ENCODE measurements at regions not wholly inside any gene's neighbourhood (a gene's known extent, or its start where the extent isn't known, plus 50 kb on each side); places are given as distances from the start of the nearest gene placed in this dataset.

DNA sequence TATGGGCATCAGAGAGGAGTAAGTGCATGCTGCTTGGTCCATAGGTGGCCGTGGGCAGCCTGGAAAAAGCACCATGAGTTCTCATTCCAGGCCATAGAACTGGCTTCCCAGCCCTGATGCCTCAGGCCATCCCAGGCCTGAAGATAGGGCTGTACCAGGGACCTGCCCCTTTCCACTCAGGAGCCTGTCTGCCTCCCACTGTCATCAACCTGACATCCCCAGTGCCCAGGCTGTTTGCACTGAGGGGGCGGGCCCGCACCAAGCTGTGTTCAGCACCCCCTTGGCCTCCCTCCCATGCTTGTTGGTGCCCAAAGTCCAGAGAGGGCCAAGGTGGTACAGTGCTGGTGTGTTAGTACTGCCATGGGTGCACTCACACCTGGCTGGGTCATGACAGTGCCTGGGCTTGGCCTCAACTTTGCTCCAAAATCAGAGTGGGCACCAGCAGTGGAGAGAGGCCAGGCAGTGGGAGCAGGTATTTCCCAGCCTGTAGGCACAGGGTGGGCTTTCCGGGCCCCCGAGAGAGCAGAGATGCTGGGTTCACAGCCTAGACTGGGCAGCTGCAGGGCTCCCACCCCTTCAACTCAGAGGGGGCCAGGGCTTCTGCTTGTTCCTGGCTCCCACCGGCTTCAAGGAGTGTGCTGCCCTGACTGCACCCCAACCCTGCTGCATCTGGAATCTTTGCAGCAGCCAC is 556.1 kb downstream of the SI start:
- H3K4me1 ChIP-seq (ENCODE audit: control insufficient read depth, insufficient read depth, low read length), result no peaks in the 10 kb centered on the region
- no peak overlapping the region for H3K9ac ChIP-seq (ENCODE audit: extremely low read depth, low read length, poor library complexity, severe bottlenecking)
- peaks cover 21% of the 10 kb centered on the region for H3K9me3 ChIP-seq (ENCODE audit: control insufficient read depth, low read length)
- Mint-ChIP-seq H3K27ac (no peak overlapping the region), H3K4me3 (no peak overlapping the region), H3K4me1 (peaks cover 3% of the 10 kb centered on the region), H3K36me3 (ENCODE audit: low read depth) (no peaks in the 10 kb centered on the region), H3K27me3 (ENCODE audit: insufficient read depth) (no peaks in the 10 kb centered on the region), H3K9me3 (peaks cover 13% of the 10 kb centered on the region)
- H3K27ac ChIP-seq (ENCODE audit: low read depth, low read length), result no peak overlapping the region
- H3K27me3 ChIP-seq (ENCODE audit: control insufficient read depth, insufficient read depth, low read length, poor library complexity, severe bottlenecking), result no peaks in the 10 kb centered on the region
- TF ChIP-seq CTCF (conservative IDR thresholded peaks at IDR 0.05), result no peak
- H3K4me3 ChIP-seq (ENCODE audit: low read length), result no peak overlapping the region
- 87 to 91% methylated on average over 3 to 6 of the region's 6 CpGs for WGBS, 2 experiments (ENCODE audit: insufficient coverage in 1 of 2, insufficient read length in 1 of 2)
- DNase-seq, result no peak
- H3K36me3 ChIP-seq (ENCODE audit: control insufficient read depth, insufficient read depth, low read length), result no peaks in the 10 kb centered on the region

- Mint-ChIP-seq H3K27me3 (ENCODE audit: insufficient read depth) (no peaks in the 10 kb centered on the region), H3K27ac (no peak overlapping the region), H3K4me1 (peaks cover 3% of the 10 kb centered on the region), H3K9me3 (peaks cover 13% of the 10 kb centered on the region), H3K36me3 (ENCODE audit: low read depth) (no peaks in the 10 kb centered on the region), H3K4me3 (no peak overlapping the region)
- Histone ChIP-seq H3K27ac (ENCODE audit: low read depth, low read length) (no peak overlapping the region), H3K36me3 (ENCODE audit: control insufficient read depth, insufficient read depth, low read length) (no peaks in the 10 kb centered on the region), H3K9ac (ENCODE audit: extremely low read depth, low read length, poor library complexity, severe bottlenecking) (no peak overlapping the region), H3K9me3 (ENCODE audit: control insufficient read depth, low read length) (peaks cover 21% of the 10 kb centered on the region), H3K27me3 (ENCODE audit: control insufficient read depth, insufficient read depth, low read length, poor library complexity, severe bottlenecking) (no peaks in the 10 kb centered on the region), H3K4me1 (ENCODE audit: control insufficient read depth, insufficient read depth, low read length) (no peaks in the 10 kb centered on the region), H3K4me3 (ENCODE audit: low read length) (no peak overlapping the region)
- DNase-seq, result no peak
- 80 to 90% methylated on average over 2 of the region's 2 CpGs for WGBS, 2 experiments (ENCODE audit: insufficient coverage in 1 of 2, insufficient read length in 1 of 2)
- TF ChIP-seq CTCF (conservative IDR thresholded peaks at IDR 0.05), result no peak
Observed at GRCh38 chr3:164521644-164522043, 556.7 kb downstream of the SI start.

- no peak overlapping the region for H3K9ac ChIP-seq (ENCODE audit: extremely low read depth, low read length, poor library complexity, severe bottlenecking)
- no peaks in the 10 kb centered on the region for H3K36me3 Mint-ChIP-seq (ENCODE audit: low read depth)
- 95% methylated on average over 4 of the region's 4 CpGs; no CpG with 5 or more reads in 1 of the 2 experiments for WGBS, 2 experiments (ENCODE audit: insufficient coverage in 1 of 2, insufficient read length in 1 of 2)
- no peaks in the 10 kb centered on the region for H3K36me3 ChIP-seq (ENCODE audit: control insufficient read depth, insufficient read depth, low read length)
- H3K9me3 Mint-ChIP-seq, result peaks cover 13% of the 10 kb centered on the region
- no peak overlapping the region for H3K27ac ChIP-seq (ENCODE audit: low read depth, low read length)
- H3K27me3 Mint-ChIP-seq (ENCODE audit: insufficient read depth), result no peaks in the 10 kb centered on the region
- H3K27ac Mint-ChIP-seq, result no peak overlapping the region
- DNase-seq, result no peak
- H3K4me3 ChIP-seq (ENCODE audit: low read length), result no peak overlapping the region
- no peak for TF ChIP-seq CTCF (conservative IDR thresholded peaks at IDR 0.05)
- no peaks in the 10 kb centered on the region for H3K27me3 ChIP-seq (ENCODE audit: control insufficient read depth, insufficient read depth, low read length, poor library complexity, severe bottlenecking)
- no peak overlapping the region for H3K4me3 Mint-ChIP-seq
- H3K4me1 ChIP-seq (ENCODE audit: control insufficient read depth, insufficient read depth, low read length), result no peaks in the 10 kb centered on the region
- peaks cover 3% of the 10 kb centered on the region for H3K4me1 Mint-ChIP-seq
- peaks cover 21% of the 10 kb centered on the region for H3K9me3 ChIP-seq (ENCODE audit: control insufficient read depth, low read length)
Observed at GRCh38 chr3:164521139-164521538, 557.2 kb downstream of the SI start.
